GM23338 (cell line): ENCODE measurements at regions not wholly inside any gene's neighbourhood (a gene's known extent, or its start where the extent isn't known, plus 50 kb on each side); places are given as distances from the start of the nearest gene placed in this dataset.

ENCODE experiments used
- CREB1 ChIP-seq: fragments of 250-450 bp; sonication (Bioruptor Pico); IDR thresholded peaks from 2 replicates; pipeline ENCODE4 v1.5.0; 2020; ENCODE audit warnings: low read depth, mild to moderate bottlenecking, moderate library complexity
- EZH2 ChIP-seq: fragments of 200-600 bp; sonication (generic); IDR thresholded peaks from one replicate; pipeline ENCODE4 v1.8.0; 2017; ENCODE audit warnings: antibody characterized with exemption, mild to moderate bottlenecking, low read depth; ENCODE audit not compliant: unreplicated experiment
- EZH2phosphoT487 ChIP-seq: fragments of 200-600 bp; sonication (generic); IDR thresholded peaks from one replicate; pipeline ENCODE4 v1.8.1; 2018; ENCODE audit warnings: antibody characterized with exemption; ENCODE audit not compliant: unreplicated experiment
- JUNB ChIP-seq: IDR thresholded peaks from one replicate; pipeline ENCODE4 v1.6.1; 2016; ENCODE audit warnings: antibody characterized with exemption; ENCODE audit not compliant: unreplicated experiment
- POLR2AphosphoS5 ChIP-seq: IDR thresholded peaks from 2 replicates; pipeline ENCODE4 v1.6.1; 2016; ENCODE audit warnings: antibody characterized with exemption, low read depth
- STAT1 ChIP-seq: IDR thresholded peaks from one replicate; pipeline ENCODE4 v1.6.1; 2016; ENCODE audit warnings: antibody characterized with exemption; ENCODE audit not compliant: unreplicated experiment
- ZNF114 ChIP-seq: fragments of 250-450 bp; sonication (Bioruptor Pico); IDR thresholded peaks from 2 replicates; pipeline ENCODE4 v1.5.0; 2020; ENCODE audit warnings: mild to moderate bottlenecking, moderate library complexity
- ZNF331 ChIP-seq: fragments of 250-450 bp; sonication (Bioruptor Pico); IDR thresholded peaks from 2 replicates; pipeline ENCODE4 v1.5.0; 2020; ENCODE audit warnings: low read depth, mild to moderate bottlenecking, moderate library complexity
- TF ChIP-seq, protein P1 (sequence below), 2 experiments: fragments of 200-600 bp in 1 of 2; sonication (generic) in 1 of 2; conservative IDR thresholded peaks; 2 replicates each; pipeline versions ENCODE4 v1.5.1 to v1.6.1; 2016 to 2017; ENCODE audit warnings: antibody characterized with exemption in 2 of 2, low read depth in 2 of 2, mild to moderate bottlenecking in 2 of 2, moderate library complexity in 1 of 2
- TF ChIP-seq, protein P2 (sequence below): IDR thresholded peaks from one replicate; pipeline ENCODE4 v1.6.1; 2018; ENCODE audit warnings: antibody characterized with exemption; ENCODE audit not compliant: unreplicated experiment
- TF ChIP-seq, protein P3 (sequence below): IDR thresholded peaks from 2 replicates; pipeline ENCODE4 v1.6.1; 2016; ENCODE audit warnings: antibody characterized with exemption

DNA sequence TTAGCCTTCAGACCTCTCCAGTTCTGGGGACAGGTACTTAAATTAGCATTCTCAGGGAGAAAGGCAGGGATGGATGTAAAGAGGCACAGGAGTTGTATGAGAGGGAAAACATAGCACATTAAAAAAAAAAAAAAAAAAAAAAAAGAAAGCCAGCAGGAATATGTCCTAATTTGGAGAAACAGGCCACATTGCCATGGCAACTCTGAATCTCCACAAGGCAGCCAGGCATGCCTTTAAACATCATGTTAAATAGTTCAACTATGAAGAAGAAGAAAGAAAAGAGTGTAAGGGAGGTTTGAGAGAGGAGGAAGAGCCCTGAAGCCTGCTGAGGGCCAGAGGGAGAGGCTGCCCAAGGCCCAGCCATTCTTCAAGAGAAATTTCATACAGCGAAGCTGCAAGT, 145.8 kb downstream of the GRIN2B start:
- TF ChIP-seq, protein P1, sequence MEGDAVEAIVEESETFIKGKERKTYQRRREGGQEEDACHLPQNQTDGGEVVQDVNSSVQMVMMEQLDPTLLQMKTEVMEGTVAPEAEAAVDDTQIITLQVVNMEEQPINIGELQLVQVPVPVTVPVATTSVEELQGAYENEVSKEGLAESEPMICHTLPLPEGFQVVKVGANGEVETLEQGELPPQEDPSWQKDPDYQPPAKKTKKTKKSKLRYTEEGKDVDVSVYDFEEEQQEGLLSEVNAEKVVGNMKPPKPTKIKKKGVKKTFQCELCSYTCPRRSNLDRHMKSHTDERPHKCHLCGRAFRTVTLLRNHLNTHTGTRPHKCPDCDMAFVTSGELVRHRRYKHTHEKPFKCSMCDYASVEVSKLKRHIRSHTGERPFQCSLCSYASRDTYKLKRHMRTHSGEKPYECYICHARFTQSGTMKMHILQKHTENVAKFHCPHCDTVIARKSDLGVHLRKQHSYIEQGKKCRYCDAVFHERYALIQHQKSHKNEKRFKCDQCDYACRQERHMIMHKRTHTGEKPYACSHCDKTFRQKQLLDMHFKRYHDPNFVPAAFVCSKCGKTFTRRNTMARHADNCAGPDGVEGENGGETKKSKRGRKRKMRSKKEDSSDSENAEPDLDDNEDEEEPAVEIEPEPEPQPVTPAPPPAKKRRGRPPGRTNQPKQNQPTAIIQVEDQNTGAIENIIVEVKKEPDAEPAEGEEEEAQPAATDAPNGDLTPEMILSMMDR (conservative IDR thresholded peaks at IDR 0.05; ENCODE audit: low read depth in 2 of 2), result no peak
- no peak for TF ChIP-seq POLR2AphosphoS5
- no peak for TF ChIP-seq EZH2phosphoT487
- no peak for TF ChIP-seq JUNB
- no peak for TF ChIP-seq EZH2
- TF ChIP-seq, protein P2, sequence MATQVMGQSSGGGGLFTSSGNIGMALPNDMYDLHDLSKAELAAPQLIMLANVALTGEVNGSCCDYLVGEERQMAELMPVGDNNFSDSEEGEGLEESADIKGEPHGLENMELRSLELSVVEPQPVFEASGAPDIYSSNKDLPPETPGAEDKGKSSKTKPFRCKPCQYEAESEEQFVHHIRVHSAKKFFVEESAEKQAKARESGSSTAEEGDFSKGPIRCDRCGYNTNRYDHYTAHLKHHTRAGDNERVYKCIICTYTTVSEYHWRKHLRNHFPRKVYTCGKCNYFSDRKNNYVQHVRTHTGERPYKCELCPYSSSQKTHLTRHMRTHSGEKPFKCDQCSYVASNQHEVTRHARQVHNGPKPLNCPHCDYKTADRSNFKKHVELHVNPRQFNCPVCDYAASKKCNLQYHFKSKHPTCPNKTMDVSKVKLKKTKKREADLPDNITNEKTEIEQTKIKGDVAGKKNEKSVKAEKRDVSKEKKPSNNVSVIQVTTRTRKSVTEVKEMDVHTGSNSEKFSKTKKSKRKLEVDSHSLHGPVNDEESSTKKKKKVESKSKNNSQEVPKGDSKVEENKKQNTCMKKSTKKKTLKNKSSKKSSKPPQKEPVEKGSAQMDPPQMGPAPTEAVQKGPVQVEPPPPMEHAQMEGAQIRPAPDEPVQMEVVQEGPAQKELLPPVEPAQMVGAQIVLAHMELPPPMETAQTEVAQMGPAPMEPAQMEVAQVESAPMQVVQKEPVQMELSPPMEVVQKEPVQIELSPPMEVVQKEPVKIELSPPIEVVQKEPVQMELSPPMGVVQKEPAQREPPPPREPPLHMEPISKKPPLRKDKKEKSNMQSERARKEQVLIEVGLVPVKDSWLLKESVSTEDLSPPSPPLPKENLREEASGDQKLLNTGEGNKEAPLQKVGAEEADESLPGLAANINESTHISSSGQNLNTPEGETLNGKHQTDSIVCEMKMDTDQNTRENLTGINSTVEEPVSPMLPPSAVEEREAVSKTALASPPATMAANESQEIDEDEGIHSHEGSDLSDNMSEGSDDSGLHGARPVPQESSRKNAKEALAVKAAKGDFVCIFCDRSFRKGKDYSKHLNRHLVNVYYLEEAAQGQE, result no peak
- no peak for TF ChIP-seq ZNF114 (CRISPR knock-in tag)
- TF ChIP-seq, protein P3, sequence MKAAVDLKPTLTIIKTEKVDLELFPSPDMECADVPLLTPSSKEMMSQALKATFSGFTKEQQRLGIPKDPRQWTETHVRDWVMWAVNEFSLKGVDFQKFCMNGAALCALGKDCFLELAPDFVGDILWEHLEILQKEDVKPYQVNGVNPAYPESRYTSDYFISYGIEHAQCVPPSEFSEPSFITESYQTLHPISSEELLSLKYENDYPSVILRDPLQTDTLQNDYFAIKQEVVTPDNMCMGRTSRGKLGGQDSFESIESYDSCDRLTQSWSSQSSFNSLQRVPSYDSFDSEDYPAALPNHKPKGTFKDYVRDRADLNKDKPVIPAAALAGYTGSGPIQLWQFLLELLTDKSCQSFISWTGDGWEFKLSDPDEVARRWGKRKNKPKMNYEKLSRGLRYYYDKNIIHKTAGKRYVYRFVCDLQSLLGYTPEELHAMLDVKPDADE, result no peak
- no peak for TF ChIP-seq CREB1 (CRISPR knock-in tag)
- no peak for TF ChIP-seq STAT1
- no peak for TF ChIP-seq ZNF331 (CRISPR knock-in tag)
